ENCODE measurements at regions not wholly inside any gene's neighbourhood (a gene's known extent, or its start where the extent isn't known, plus 50 kb on each side); places are given as distances from the start of the nearest gene placed in this dataset.

- TF ChIP-seq NFYB (IDR thresholded peaks at IDR 0.05; ENCODE audit: insufficient read depth, low read depth, low read length), result no peak
- TF ChIP-seq REST (IDR thresholded peaks at IDR 0.05; ENCODE audit: low read depth, low read length), result no peak
- TF ChIP-seq GABPA (IDR thresholded peaks at IDR 0.05; ENCODE audit: low read depth), result no peak
These were observed 482.7 kb upstream of the PDZRN3 start (continued) for GRCh38 chr3:74107451-74107850.

GRCh38 chr3:74106925-74107324 lies 482.2 kb upstream of the PDZRN3 start:
- ChIA-PET CTCF (no interaction called here), RAD21 (ENCODE audit: unreplicated experiment) (no interaction called here), SMC1A (ENCODE audit: uncharacterized antibody, unreplicated experiment) (no interaction called here), POLR2A (no interaction called here)
- Histone ChIP-seq H3K9me3 (replicated peaks; ENCODE audit: control insufficient read depth, insufficient read depth, low read length) (no peaks in the 10 kb centered on the region), H3K4me3 (no peak overlapping the region), H3K79me2 (ENCODE audit: control insufficient read depth, insufficient read depth, low read length) (no peaks in the 10 kb centered on the region), H3K4me1 (ENCODE audit: control insufficient read depth, insufficient read depth, low read length) (no peaks in the 10 kb centered on the region), H3K4me2 (ENCODE audit: control insufficient read depth, insufficient read depth) (no peak overlapping the region), H3K27me3 (replicated peaks in 1 of 2; ENCODE audit: control insufficient read depth in 2 of 2, insufficient read depth in 2 of 2, low read length in 1 of 2) (no peaks in the 10 kb centered on the region), H3K36me3 (ENCODE audit: control insufficient read depth in 2 of 2, insufficient read depth in 2 of 2, low read length in 1 of 2) (no peaks in the 10 kb centered on the region), H2AFZ (ENCODE audit: control insufficient read depth, low read depth, low read length) (no peak overlapping the region), H4K20me1 (ENCODE audit: control insufficient read depth, insufficient read depth) (no peaks in the 10 kb centered on the region), H3K27ac (ENCODE audit: control insufficient read depth, insufficient read depth) (no peak overlapping the region), H3K9ac (ENCODE audit: control insufficient read depth, insufficient read depth, low read length) (no peak overlapping the region)
- FAIRE-seq, result no peak
- DNase-seq (ENCODE audit: low read depth, low spot score), result no peak
- no TSS peak for BruUV-seq (replicated peaks)
- TF ChIP-seq ZNF274 (IDR thresholded peaks at IDR 0.05; ENCODE audit: insufficient read depth, insufficient read length) (no peak), MAX (IDR thresholded peaks at IDR 0.05; ENCODE audit: low read depth, low read length) (no peak), NRF1 (conservative IDR thresholded peaks at IDR 0.05; ENCODE audit: low read depth, low read length) (no peak), ZNF24 (IDR thresholded peaks at IDR 0.05) (no peak), SMAD1 (IDR thresholded peaks at IDR 0.05; ENCODE audit: low read depth, partially characterized antibody) (no peak), NFIC (IDR thresholded peaks at IDR 0.05; ENCODE audit: low read depth, low read length) (no peak), PKNOX1 (IDR thresholded peaks at IDR 0.05) (no peak), CHD2 (IDR thresholded peaks at IDR 0.05; ENCODE audit: borderline replicate concordance, low read depth, low read length) (no peak), PBX3 (IDR thresholded peaks at IDR 0.05; ENCODE audit: insufficient replicate concordance, low read depth, low read length) (no peak), RB1 (IDR thresholded peaks at IDR 0.05; ENCODE audit: borderline replicate concordance) (no peak), IRF3 (IDR thresholded peaks at IDR 0.05) (no peak), MLLT1 (IDR thresholded peaks at IDR 0.05) (no peak)
- intact Hi-C loops (cut with micrococcal nuclease; ENCODE audit: unreplicated experiment) (no loop called here), in situ Hi-C loops (cut with MboI) (no loop called here)
- 0% methylated on average over 2 of the region's 2 CpGs for WGBS (ENCODE audit: insufficient coverage, insufficient replicate concordance, low lambda C conversion rate, missing lambda C conversion rate)
- no peak for ATAC-seq

All from GM12878 (cell line).